ENCODE measurements at regions not wholly inside any gene's neighbourhood (a gene's known extent, or its start where the extent isn't known, plus 50 kb on each side); places are given as distances from the start of the nearest gene placed in this dataset.

- 2% methylated on average over 2 of the region's 2 CpGs for WGBS (ENCODE audit: missing lambda C conversion rate)
- no peaks in the 10 kb centered on the region; the same call in 2 of the 3 replicates for H3K9me3 ChIP-seq
- H3K4me3 ChIP-seq, result no peak overlapping the region
- no peaks in the 10 kb centered on the region for H3K4me1 ChIP-seq
- no peak for FAIRE-seq
- TF ChIP-seq, protein P1, sequence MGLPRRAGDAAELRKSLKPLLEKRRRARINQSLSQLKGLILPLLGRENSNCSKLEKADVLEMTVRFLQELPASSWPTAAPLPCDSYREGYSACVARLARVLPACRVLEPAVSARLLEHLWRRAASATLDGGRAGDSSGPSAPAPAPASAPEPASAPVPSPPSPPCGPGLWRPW (IDR thresholded peaks at IDR 0.05), result no peak
- TF ChIP-seq, protein P2, sequence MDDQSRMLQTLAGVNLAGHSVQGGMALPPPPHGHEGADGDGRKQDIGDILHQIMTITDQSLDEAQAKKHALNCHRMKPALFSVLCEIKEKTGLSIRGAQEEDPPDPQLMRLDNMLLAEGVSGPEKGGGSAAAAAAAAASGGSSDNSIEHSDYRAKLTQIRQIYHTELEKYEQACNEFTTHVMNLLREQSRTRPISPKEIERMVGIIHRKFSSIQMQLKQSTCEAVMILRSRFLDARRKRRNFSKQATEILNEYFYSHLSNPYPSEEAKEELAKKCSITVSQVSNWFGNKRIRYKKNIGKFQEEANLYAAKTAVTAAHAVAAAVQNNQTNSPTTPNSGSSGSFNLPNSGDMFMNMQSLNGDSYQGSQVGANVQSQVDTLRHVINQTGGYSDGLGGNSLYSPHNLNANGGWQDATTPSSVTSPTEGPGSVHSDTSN (IDR thresholded peaks at IDR 0.05), result no peak
- TF ChIP-seq ZFP36 (IDR thresholded peaks at IDR 0.05; ENCODE audit: borderline replicate concordance, partially characterized antibody) (no peak), MAFK (IDR thresholded peaks at IDR 0.05; ENCODE audit: partially characterized antibody) (no peak), ESRRA (IDR thresholded peaks at IDR 0.05; ENCODE audit: borderline replicate concordance, low read length) (no peak), TP53 (CRISPR knock-in tag; IDR thresholded peaks at IDR 0.05) (no peak), RNF2 (IDR thresholded peaks at IDR 0.05; ENCODE audit: borderline replicate concordance, low read depth) (no peak), ZNF302 (CRISPR knock-in tag; IDR thresholded peaks at IDR 0.05) (no peak), RCOR1 (IDR thresholded peaks at IDR 0.05; ENCODE audit: low read depth, low read length) (no peak), CHD4 (IDR thresholded peaks at IDR 0.05; ENCODE audit: borderline replicate concordance) (no peak), HOXB13 (CRISPR knock-in tag; IDR thresholded peaks at IDR 0.05; ENCODE audit: low read depth) (no peak), CBX8 (IDR thresholded peaks at IDR 0.05) (no peak), RFX5 (IDR thresholded peaks at IDR 0.05) (no peak)
- DNase-seq (ENCODE audit: low read depth in 1 of 2, low spot score in 1 of 2), result no peak
- CTCF ChIA-PET, result no interaction called here
- no peak overlapping the region for H3K4me2 ChIP-seq
- no peak for ATAC-seq
- POLR2A ChIA-PET, result no interaction called here
- no peak overlapping the region for H3K27ac ChIP-seq
These were observed 607.0 kb downstream of the TENT5A start for GRCh38 chr6:81145506-81145905.

DNA sequence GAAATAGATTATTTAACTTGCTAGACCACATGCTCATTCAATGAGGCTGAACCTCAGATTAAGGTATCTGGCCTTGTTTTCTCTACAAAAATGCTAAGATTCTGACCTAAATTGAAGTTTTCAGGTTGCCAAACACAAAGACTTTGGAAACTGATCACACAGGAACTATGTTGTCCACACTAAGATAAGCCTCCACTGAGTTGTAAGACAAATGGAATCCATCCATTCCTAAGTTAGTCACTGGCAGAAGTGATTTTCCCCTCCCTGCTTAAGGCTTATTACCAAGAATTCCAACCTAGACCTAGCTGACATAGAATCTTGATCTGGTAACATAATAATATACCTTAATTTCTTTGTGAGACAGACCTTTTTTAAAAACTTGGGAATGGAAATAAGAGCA, 608.1 kb downstream of the TENT5A start:
- DNase-seq (ENCODE audit: low read depth in 1 of 2, low spot score in 1 of 2), result no peak
- H3K4me3 ChIP-seq, result no peak overlapping the region
- no peak overlapping the region for H3K4me2 ChIP-seq
- no peak for TF ChIP-seq E2F6 (IDR thresholded peaks at IDR 0.05; ENCODE audit: borderline replicate concordance, low read depth)
- no peak for TF ChIP-seq SMC3 (IDR thresholded peaks at IDR 0.05)
- TF ChIP-seq JUN (IDR thresholded peaks at IDR 0.05), result no peak
- TF ChIP-seq EHMT2 (IDR thresholded peaks at IDR 0.05; ENCODE audit: low read depth), result no peak
- TF ChIP-seq, protein P3, sequence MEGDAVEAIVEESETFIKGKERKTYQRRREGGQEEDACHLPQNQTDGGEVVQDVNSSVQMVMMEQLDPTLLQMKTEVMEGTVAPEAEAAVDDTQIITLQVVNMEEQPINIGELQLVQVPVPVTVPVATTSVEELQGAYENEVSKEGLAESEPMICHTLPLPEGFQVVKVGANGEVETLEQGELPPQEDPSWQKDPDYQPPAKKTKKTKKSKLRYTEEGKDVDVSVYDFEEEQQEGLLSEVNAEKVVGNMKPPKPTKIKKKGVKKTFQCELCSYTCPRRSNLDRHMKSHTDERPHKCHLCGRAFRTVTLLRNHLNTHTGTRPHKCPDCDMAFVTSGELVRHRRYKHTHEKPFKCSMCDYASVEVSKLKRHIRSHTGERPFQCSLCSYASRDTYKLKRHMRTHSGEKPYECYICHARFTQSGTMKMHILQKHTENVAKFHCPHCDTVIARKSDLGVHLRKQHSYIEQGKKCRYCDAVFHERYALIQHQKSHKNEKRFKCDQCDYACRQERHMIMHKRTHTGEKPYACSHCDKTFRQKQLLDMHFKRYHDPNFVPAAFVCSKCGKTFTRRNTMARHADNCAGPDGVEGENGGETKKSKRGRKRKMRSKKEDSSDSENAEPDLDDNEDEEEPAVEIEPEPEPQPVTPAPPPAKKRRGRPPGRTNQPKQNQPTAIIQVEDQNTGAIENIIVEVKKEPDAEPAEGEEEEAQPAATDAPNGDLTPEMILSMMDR (IDR thresholded peaks at IDR 0.05), result no peak
- TF ChIP-seq, protein P4, sequence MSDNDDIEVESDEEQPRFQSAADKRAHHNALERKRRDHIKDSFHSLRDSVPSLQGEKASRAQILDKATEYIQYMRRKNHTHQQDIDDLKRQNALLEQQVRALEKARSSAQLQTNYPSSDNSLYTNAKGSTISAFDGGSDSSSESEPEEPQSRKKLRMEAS (IDR thresholded peaks at IDR 0.05), result no peak
- no peak for TF ChIP-seq HMGXB4 (CRISPR knock-in tag; IDR thresholded peaks at IDR 0.05; ENCODE audit: borderline replicate concordance)
- TF ChIP-seq, protein P5, sequence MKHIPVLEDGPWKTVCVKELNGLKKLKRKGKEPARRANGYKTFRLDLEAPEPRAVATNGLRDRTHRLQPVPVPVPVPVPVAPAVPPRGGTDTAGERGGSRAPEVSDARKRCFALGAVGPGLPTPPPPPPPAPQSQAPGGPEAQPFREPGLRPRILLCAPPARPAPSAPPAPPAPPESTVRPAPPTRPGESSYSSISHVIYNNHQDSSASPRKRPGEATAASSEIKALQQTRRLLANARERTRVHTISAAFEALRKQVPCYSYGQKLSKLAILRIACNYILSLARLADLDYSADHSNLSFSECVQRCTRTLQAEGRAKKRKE (CRISPR knock-in tag; IDR thresholded peaks at IDR 0.05; ENCODE audit: low read depth), result no peak
- TF ChIP-seq POLR2A (IDR thresholded peaks at IDR 0.05; ENCODE audit: low read length), result no peak
- TF ChIP-seq, protein P1 (IDR thresholded peaks at IDR 0.05), result no peak
- no peak for TF ChIP-seq MAFK (IDR thresholded peaks at IDR 0.05; ENCODE audit: partially characterized antibody)
- TF ChIP-seq, protein P2 (IDR thresholded peaks at IDR 0.05), result no peak
- no peak for TF ChIP-seq ZC3H11A (IDR thresholded peaks at IDR 0.05)
- no peak for TF ChIP-seq MAZ (IDR thresholded peaks at IDR 0.05; ENCODE audit: borderline replicate concordance, low read depth, low read length)
- TF ChIP-seq REST (IDR thresholded peaks at IDR 0.05), result no peak
- TF ChIP-seq KDM1A (IDR thresholded peaks at IDR 0.05; ENCODE audit: low read depth), result no peak
- no peaks in the 10 kb centered on the region for H3K4me1 ChIP-seq
- H3K9me3 ChIP-seq, result no peaks in the 10 kb centered on the region
- CTCF ChIA-PET, result no interaction called here
- POLR2A ChIA-PET, result no interaction called here
- no peak overlapping the region for H3K27ac ChIP-seq
- FAIRE-seq, result no peak
- ATAC-seq, result no peak
